ENCODE measurements at regions not wholly inside any gene's neighbourhood (a gene's known extent, or its start where the extent isn't known, plus 50 kb on each side); places are given as distances from the start of the nearest gene placed in this dataset.

GRCh38 chr6:829656-830055 lies 136.7 kb upstream of the EXOC2 start:
- Histone ChIP-seq H3K4me1 (ENCODE audit: control insufficient read depth, insufficient read depth, low read length) (no peaks in the 10 kb centered on the region), H3K27me3 (replicated peaks; ENCODE audit: control insufficient read depth, insufficient read depth, low read length) (peaks cover 7% of the 10 kb centered on the region), H3K36me3 (ENCODE audit: control insufficient read depth, insufficient read depth, low read length, severe bottlenecking) (no peaks in the 10 kb centered on the region), H3K9ac (ENCODE audit: low read length) (no peak overlapping the region), H3K9me3 (ENCODE audit: control insufficient read depth, low read length) (peaks cover 15% of the 10 kb centered on the region), H3K4me3 (ENCODE audit: low read length) (no peak overlapping the region)
- no peak for DNase-seq (ENCODE audit: low read depth)

DNA sequence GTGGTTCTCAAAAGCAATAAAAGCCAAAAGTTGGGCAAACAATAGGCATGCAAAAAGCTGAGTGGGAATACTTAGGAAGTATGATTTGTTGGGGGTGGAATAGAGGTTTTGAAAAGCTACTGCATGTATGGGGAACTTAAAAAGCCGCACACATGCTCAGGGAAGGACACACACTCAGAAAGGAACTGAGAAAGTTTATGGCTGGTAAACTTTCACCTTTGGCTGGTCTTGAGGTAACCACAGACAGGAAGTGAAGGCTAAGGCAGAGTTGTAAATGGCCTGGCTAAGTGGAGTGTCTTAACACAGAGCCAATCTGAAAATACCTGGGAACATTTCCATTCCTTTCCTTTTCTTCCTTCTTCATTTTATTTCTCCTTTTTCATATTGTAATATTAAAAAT lies 134.5 kb upstream of the EXOC2 start:
- no peak for DNase-seq (ENCODE audit: low read depth)
- H3K4me1 ChIP-seq (ENCODE audit: control insufficient read depth, insufficient read depth, low read length) = no peaks in the 10 kb centered on the region
- H3K9ac ChIP-seq (ENCODE audit: low read length) = no peak overlapping the region
- peaks cover 7% of the 10 kb centered on the region for H3K27me3 ChIP-seq (replicated peaks; ENCODE audit: control insufficient read depth, insufficient read depth, low read length)
- H3K4me3 ChIP-seq (ENCODE audit: low read length) = no peak overlapping the region
- no peaks in the 10 kb centered on the region for H3K36me3 ChIP-seq (ENCODE audit: control insufficient read depth, insufficient read depth, low read length, severe bottlenecking)
- H3K9me3 ChIP-seq (ENCODE audit: control insufficient read depth, low read length) = peaks cover 15% of the 10 kb centered on the region

GRCh38 chr6:819122-819521 lies 126.2 kb upstream of the EXOC2 start:
- H3K27me3 ChIP-seq (replicated peaks; ENCODE audit: control insufficient read depth, insufficient read depth, low read length) = peaks cover 21% of the 10 kb centered on the region
- H3K4me3 ChIP-seq (ENCODE audit: low read length) = no peak overlapping the region
- no peaks in the 10 kb centered on the region for H3K9me3 ChIP-seq (ENCODE audit: control insufficient read depth, low read length)
- no peaks in the 10 kb centered on the region for H3K36me3 ChIP-seq (ENCODE audit: control insufficient read depth, insufficient read depth, low read length, severe bottlenecking)
- no peak for DNase-seq (ENCODE audit: low read depth)
- H3K9ac ChIP-seq (ENCODE audit: low read length) = no peak overlapping the region
- H3K4me1 ChIP-seq (ENCODE audit: control insufficient read depth, insufficient read depth, low read length) = no peaks in the 10 kb centered on the region

GRCh38 chr6:818196-818595 lies 125.3 kb upstream of the EXOC2 start:
- DNase-seq (ENCODE audit: low read depth) = no peak
- Histone ChIP-seq H3K4me1 (ENCODE audit: control insufficient read depth, insufficient read depth, low read length) (no peaks in the 10 kb centered on the region), H3K9me3 (ENCODE audit: control insufficient read depth, low read length) (no peaks in the 10 kb centered on the region), H3K9ac (ENCODE audit: low read length) (no peak overlapping the region), H3K27me3 (replicated peaks; ENCODE audit: control insufficient read depth, insufficient read depth, low read length) (peaks cover 21% of the 10 kb centered on the region), H3K4me3 (ENCODE audit: low read length) (no peak overlapping the region), H3K36me3 (ENCODE audit: control insufficient read depth, insufficient read depth, low read length, severe bottlenecking) (no peaks in the 10 kb centered on the region)

- H3K9ac ChIP-seq (ENCODE audit: low read length) = no peak overlapping the region
- H3K4me3 ChIP-seq (ENCODE audit: low read length) = no peak overlapping the region
- peaks cover 16% of the 10 kb centered on the region for H3K27me3 ChIP-seq (replicated peaks; ENCODE audit: control insufficient read depth, insufficient read depth, low read length)
- H3K36me3 ChIP-seq (ENCODE audit: control insufficient read depth, insufficient read depth, low read length, severe bottlenecking) = no peaks in the 10 kb centered on the region
- no peaks in the 10 kb centered on the region for H3K9me3 ChIP-seq (ENCODE audit: control insufficient read depth, low read length)
- no peak for DNase-seq (ENCODE audit: low read depth)
- H3K4me1 ChIP-seq (ENCODE audit: control insufficient read depth, insufficient read depth, low read length) = no peaks in the 10 kb centered on the region
These were observed 123.7 kb upstream of the EXOC2 start for GRCh38 chr6:816510-817084.

DNA sequence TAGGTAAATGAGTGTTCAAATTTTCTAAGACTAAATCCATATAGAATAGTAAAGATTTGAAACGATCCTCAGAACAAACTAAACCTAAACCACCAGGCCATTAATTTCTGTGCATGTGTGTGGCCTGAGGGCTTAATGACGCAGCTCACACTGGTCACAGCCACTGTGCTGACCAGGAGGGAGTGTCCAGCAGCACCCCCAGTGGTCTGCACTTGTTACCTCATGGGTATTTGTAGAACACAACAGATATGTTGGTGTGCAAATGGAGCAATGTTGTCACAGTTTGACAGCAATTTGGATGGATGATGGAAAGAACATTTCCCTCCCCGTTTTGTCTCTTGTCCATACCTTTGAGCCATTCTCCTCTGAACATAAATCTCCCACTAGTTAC lies 122.4 kb upstream of the EXOC2 start:
- no peak for DNase-seq (ENCODE audit: low read depth)
- Histone ChIP-seq H3K9me3 (ENCODE audit: control insufficient read depth, low read length) (no peaks in the 10 kb centered on the region), H3K36me3 (ENCODE audit: control insufficient read depth, insufficient read depth, low read length, severe bottlenecking) (no peaks in the 10 kb centered on the region), H3K9ac (ENCODE audit: low read length) (no peak overlapping the region), H3K27me3 (replicated peaks; ENCODE audit: control insufficient read depth, insufficient read depth, low read length) (peaks cover 9% of the 10 kb centered on the region), H3K4me3 (ENCODE audit: low read length) (no peak overlapping the region), H3K4me1 (ENCODE audit: control insufficient read depth, insufficient read depth, low read length) (no peaks in the 10 kb centered on the region)

- H3K4me3 ChIP-seq (ENCODE audit: low read length) = no peak overlapping the region
- no peaks in the 10 kb centered on the region for H3K4me1 ChIP-seq (ENCODE audit: control insufficient read depth, insufficient read depth, low read length)
- no peaks in the 10 kb centered on the region for H3K36me3 ChIP-seq (ENCODE audit: control insufficient read depth, insufficient read depth, low read length, severe bottlenecking)
- peaks cover 4% of the 10 kb centered on the region for H3K27me3 ChIP-seq (replicated peaks; ENCODE audit: control insufficient read depth, insufficient read depth, low read length)
- DNase-seq (ENCODE audit: low read depth) = no peak
- no peaks in the 10 kb centered on the region for H3K9me3 ChIP-seq (ENCODE audit: control insufficient read depth, low read length)
- no peak overlapping the region for H3K9ac ChIP-seq (ENCODE audit: low read length)
These were observed 121.7 kb upstream of the EXOC2 start for GRCh38 chr6:814378-815347.

- H3K27me3 ChIP-seq (replicated peaks; ENCODE audit: control insufficient read depth, insufficient read depth, low read length) = peaks cover 3% of the 10 kb centered on the region
- H3K4me3 ChIP-seq (ENCODE audit: low read length) = no peak overlapping the region
- H3K36me3 ChIP-seq (ENCODE audit: control insufficient read depth, insufficient read depth, low read length, severe bottlenecking) = no peaks in the 10 kb centered on the region
- no peaks in the 10 kb centered on the region for H3K9me3 ChIP-seq (ENCODE audit: control insufficient read depth, low read length)
- H3K9ac ChIP-seq (ENCODE audit: low read length) = no peak overlapping the region
- DNase-seq (ENCODE audit: low read depth) = peak; percentile 57
- no peaks in the 10 kb centered on the region for H3K4me1 ChIP-seq (ENCODE audit: control insufficient read depth, insufficient read depth, low read length)
These were observed 118.9 kb upstream of the EXOC2 start for GRCh38 chr6:811831-812230.

DNA sequence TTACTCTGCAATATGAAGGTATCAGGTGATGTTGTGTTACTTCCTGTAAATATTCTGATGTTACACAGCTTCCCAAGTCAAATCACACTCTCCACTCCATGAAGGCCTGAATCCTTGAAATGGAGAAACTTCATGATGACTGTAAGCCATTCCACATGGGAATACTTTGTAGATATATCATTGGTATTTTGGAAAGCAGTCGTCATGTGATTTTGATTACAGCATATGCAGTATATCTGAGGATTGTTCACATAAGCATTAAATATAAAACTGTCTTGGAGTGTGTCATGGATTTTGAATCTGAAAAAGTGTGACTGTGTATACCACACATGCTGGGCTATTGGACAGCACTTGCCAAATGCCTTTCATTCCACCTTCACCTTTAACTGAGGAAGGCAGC lies 118.3 kb upstream of the EXOC2 start:
- H3K9ac ChIP-seq (ENCODE audit: low read length) = no peak overlapping the region
- no peaks in the 10 kb centered on the region for H3K4me1 ChIP-seq (ENCODE audit: control insufficient read depth, insufficient read depth, low read length)
- H3K4me3 ChIP-seq (ENCODE audit: low read length) = no peak overlapping the region
- DNase-seq (ENCODE audit: low read depth) = no peak
- no peaks in the 10 kb centered on the region for H3K27me3 ChIP-seq (replicated peaks; ENCODE audit: control insufficient read depth, insufficient read depth, low read length)
- no peaks in the 10 kb centered on the region for H3K36me3 ChIP-seq (ENCODE audit: control insufficient read depth, insufficient read depth, low read length, severe bottlenecking)
- no peaks in the 10 kb centered on the region for H3K9me3 ChIP-seq (ENCODE audit: control insufficient read depth, low read length)

- H3K27me3 ChIP-seq (replicated peaks; ENCODE audit: control insufficient read depth, insufficient read depth, low read length) = peaks cover 23% of the 10 kb centered on the region
- H3K9ac ChIP-seq (ENCODE audit: low read length) = no peak overlapping the region
- no peaks in the 10 kb centered on the region for H3K9me3 ChIP-seq (ENCODE audit: control insufficient read depth, low read length)
- H3K4me3 ChIP-seq (ENCODE audit: low read length) = no peak overlapping the region
- no peaks in the 10 kb centered on the region for H3K36me3 ChIP-seq (ENCODE audit: control insufficient read depth, insufficient read depth, low read length, severe bottlenecking)
- H3K4me1 ChIP-seq (ENCODE audit: control insufficient read depth, insufficient read depth, low read length) = no peaks in the 10 kb centered on the region
- DNase-seq (ENCODE audit: low read depth) = no peak
These were observed 111.8 kb upstream of the EXOC2 start for GRCh38 chr6:804771-805170.

- Histone ChIP-seq H3K9ac (ENCODE audit: low read length) (no peak overlapping the region), H3K36me3 (ENCODE audit: control insufficient read depth, insufficient read depth, low read length, severe bottlenecking) (no peaks in the 10 kb centered on the region), H3K9me3 (ENCODE audit: control insufficient read depth, low read length) (no peaks in the 10 kb centered on the region), H3K4me1 (ENCODE audit: control insufficient read depth, insufficient read depth, low read length) (no peaks in the 10 kb centered on the region), H3K4me3 (ENCODE audit: low read length) (no peak overlapping the region), H3K27me3 (replicated peaks; ENCODE audit: control insufficient read depth, insufficient read depth, low read length) (peaks cover 26% of the 10 kb centered on the region)
- no peak for DNase-seq (ENCODE audit: low read depth)
These were observed 111.4 kb upstream of the EXOC2 start for GRCh38 chr6:804317-804716.
